ENCODE measurements at regions not wholly inside any gene's neighbourhood (a gene's known extent, or its start where the extent isn't known, plus 50 kb on each side); places are given as distances from the start of the nearest gene placed in this dataset.

- no peak for TF ChIP-seq EZH2phosphoT487 (IDR thresholded peaks at IDR 0.05; ENCODE audit: insufficient read depth, low read depth)
- TF ChIP-seq EZH2 (IDR thresholded peaks at IDR 0.05; ENCODE audit: insufficient read depth, poor library complexity, severe bottlenecking), result no peak
Measured at GRCh38 chr10:10311966-10312365, 705.7 kb upstream of the CELF2 start.
